ENCODE measurements at regions not wholly inside any gene's neighbourhood (a gene's known extent, or its start where the extent isn't known, plus 50 kb on each side); places are given as distances from the start of the nearest gene placed in this dataset.
A peak's percentile ranks its signal among the peaks of the same experiment; 100 is the strongest.

DNA sequence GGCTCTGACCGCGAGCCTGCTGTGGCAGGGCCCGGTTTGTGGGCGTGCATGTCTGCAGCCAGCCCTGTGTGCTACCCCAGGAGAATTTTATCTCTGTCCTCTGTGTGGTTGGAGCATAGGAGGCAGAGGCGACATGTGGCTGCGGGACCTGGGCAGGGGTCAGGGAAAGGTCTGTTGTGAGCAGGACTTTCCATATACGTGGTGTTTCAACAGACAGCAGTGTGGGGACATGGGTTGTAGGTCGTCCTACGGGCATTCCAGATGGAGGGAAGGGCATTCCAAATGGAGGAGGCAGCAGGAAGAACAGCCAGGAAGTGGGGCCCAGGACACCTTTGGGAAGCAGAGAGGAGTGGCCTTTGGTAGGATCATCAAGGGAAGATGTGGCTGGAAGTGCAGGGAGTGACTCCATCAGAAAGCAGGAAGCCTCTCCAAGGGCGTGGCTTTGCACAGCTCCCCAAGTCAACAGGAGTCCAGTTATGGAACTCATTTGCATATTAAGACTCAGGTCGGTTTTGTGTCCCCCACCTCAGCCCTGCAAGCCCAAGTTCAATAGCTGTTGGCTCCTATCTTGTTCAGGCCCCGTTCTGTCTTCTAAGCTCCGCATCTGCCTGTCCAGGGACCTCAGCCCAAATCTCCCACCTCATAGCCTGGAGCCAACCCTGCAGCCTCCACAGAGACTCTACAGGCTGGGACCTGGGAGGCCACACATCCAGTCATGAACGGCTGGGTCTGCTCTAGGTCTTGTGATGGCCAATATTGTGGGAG, 309.1 kb downstream of the MATN1 start:
- Histone ChIP-seq H3K4me3 (no peak overlapping the region), H3K27me3 (no peaks in the 10 kb centered on the region), H3K36me3 (no peaks in the 10 kb centered on the region), H3K9me3 (no peaks in the 10 kb centered on the region), H3K27ac (no peak overlapping the region), H3K4me1 (no peaks in the 10 kb centered on the region)
- TF ChIP-seq POLR2AphosphoS5 (IDR thresholded peaks at IDR 0.05) (no peak), POLR2A (IDR thresholded peaks at IDR 0.05) (no peak)
- TF ChIP-seq, protein P1, sequence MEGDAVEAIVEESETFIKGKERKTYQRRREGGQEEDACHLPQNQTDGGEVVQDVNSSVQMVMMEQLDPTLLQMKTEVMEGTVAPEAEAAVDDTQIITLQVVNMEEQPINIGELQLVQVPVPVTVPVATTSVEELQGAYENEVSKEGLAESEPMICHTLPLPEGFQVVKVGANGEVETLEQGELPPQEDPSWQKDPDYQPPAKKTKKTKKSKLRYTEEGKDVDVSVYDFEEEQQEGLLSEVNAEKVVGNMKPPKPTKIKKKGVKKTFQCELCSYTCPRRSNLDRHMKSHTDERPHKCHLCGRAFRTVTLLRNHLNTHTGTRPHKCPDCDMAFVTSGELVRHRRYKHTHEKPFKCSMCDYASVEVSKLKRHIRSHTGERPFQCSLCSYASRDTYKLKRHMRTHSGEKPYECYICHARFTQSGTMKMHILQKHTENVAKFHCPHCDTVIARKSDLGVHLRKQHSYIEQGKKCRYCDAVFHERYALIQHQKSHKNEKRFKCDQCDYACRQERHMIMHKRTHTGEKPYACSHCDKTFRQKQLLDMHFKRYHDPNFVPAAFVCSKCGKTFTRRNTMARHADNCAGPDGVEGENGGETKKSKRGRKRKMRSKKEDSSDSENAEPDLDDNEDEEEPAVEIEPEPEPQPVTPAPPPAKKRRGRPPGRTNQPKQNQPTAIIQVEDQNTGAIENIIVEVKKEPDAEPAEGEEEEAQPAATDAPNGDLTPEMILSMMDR (IDR thresholded peaks at IDR 0.05): no peak
- peak in 1 of 2 donors; percentile 15 for DNase-seq (ENCODE audit: low spot score in 2 of 2)
- intact Hi-C loops (cut with DNase I; ENCODE audit: low total_unique reads): no loop called here

DNA sequence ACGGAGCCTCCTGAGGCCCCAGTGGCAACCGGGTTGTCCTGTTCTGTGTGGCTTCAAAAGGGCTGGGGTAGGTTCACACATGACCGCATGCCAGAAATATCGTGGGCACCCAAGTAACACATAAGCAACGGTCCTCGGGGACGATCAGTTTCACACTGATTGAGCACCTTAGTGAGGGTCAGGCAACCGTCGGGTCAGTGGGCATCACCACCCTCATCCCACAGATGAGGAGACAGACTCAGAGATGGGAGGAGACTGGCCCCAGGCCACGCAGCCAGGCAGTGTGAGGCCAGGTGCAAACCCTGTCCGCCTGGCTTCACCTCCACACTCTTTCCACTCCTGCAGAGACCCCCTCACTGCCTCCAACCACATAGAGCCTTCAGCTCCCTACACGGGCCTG, 309.8 kb downstream of the MATN1 start:
- DNase-seq (ENCODE audit: low spot score in 2 of 2): peak in 1 of 2 donors; percentile 45
- Histone ChIP-seq H3K36me3 (no peaks in the 10 kb centered on the region), H3K9me3 (no peaks in the 10 kb centered on the region), H3K4me3 (no peak overlapping the region), H3K27me3 (no peaks in the 10 kb centered on the region), H3K4me1 (no peaks in the 10 kb centered on the region), H3K27ac (no peak overlapping the region)
- intact Hi-C loops (cut with DNase I; ENCODE audit: low total_unique reads): no loop called here
- no peak for TF ChIP-seq POLR2A (IDR thresholded peaks at IDR 0.05)
- TF ChIP-seq POLR2AphosphoS5 (IDR thresholded peaks at IDR 0.05): no peak
- TF ChIP-seq, protein P1 (IDR thresholded peaks at IDR 0.05): no peak

DNA sequence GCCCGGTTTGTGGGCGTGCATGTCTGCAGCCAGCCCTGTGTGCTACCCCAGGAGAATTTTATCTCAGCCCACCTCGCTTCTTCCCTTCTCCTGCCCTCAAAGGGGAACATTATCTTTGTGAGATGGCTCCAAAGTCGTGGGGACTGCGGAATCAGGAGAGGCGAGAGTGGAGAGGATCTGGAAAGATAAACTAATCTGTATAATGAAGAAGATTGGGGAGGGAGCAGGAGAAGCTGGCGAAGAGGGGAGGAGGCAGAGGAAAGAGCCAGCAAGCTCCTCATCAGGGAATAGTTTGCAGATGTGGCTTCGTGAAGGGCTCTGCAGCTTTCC, 310.3 kb downstream of the MATN1 start:
- peak in 1 of 2 donors; percentile 15 for DNase-seq (ENCODE audit: low spot score in 2 of 2)
- no peaks in the 10 kb centered on the region for H3K27me3 ChIP-seq
- no peaks in the 10 kb centered on the region for H3K9me3 ChIP-seq
- H3K4me1 ChIP-seq: no peaks in the 10 kb centered on the region
- no peak overlapping the region for H3K27ac ChIP-seq
- intact Hi-C loops (cut with DNase I; ENCODE audit: low total_unique reads): no loop called here
- no peak overlapping the region for H3K4me3 ChIP-seq
- TF ChIP-seq, protein P1 (IDR thresholded peaks at IDR 0.05): no peak
- TF ChIP-seq POLR2AphosphoS5 (IDR thresholded peaks at IDR 0.05) (no peak), POLR2A (IDR thresholded peaks at IDR 0.05) (no peak)
- H3K36me3 ChIP-seq: no peaks in the 10 kb centered on the region

DNA sequence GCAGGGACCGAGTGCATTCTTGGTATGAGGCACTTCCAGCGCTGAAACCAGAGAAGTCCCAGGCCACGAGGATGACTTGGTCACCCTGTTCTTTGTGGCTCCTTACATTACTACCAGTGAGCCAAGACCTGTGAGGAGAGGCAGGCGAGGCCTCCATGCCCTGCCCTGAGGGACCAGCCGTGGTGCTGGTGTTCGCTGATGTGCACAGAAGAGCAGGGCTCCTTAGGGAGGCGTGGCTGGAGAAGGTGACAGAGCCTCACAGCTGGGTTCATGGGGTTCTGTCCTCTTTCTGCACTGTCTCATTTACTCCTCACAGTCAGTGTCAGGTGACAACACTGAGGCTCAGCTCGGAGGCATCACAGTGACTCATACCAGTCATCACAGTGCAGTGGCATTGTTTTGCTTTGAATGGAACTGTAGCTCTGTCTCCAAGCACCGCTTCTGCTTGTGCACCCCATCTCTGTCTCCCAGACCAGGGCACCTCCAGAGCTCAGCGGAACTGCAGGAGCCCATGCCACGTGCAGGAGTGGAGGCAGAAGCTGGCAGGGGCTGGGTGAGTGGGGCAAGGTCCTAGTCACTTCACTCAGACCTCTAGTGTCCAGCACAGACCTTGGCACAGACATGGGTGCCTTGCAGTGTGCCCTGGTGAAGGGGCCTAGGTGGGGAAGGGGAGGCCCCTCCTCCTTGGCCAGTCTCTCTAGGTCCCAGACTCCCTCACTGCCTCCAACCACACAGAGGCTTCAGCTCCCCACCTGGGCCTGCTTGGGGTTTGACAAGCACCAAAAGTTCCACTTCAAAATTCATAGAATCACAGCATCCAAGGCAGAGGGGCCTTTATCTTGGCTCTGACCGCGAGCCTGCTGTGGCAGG, 310.9 kb downstream of the MATN1 start:
- DNase-seq (ENCODE audit: low spot score in 2 of 2): peak in 1 of 2 donors; percentile 50
- H3K4me1 ChIP-seq: no peaks in the 10 kb centered on the region
- H3K36me3 ChIP-seq: no peaks in the 10 kb centered on the region
- H3K4me3 ChIP-seq: no peak overlapping the region
- no peak overlapping the region for H3K27ac ChIP-seq
- H3K9me3 ChIP-seq: no peaks in the 10 kb centered on the region
- TF ChIP-seq, protein P1 (IDR thresholded peaks at IDR 0.05): no peak
- no peaks in the 10 kb centered on the region for H3K27me3 ChIP-seq
- intact Hi-C loops (cut with DNase I; ENCODE audit: low total_unique reads): no loop called here

DNA sequence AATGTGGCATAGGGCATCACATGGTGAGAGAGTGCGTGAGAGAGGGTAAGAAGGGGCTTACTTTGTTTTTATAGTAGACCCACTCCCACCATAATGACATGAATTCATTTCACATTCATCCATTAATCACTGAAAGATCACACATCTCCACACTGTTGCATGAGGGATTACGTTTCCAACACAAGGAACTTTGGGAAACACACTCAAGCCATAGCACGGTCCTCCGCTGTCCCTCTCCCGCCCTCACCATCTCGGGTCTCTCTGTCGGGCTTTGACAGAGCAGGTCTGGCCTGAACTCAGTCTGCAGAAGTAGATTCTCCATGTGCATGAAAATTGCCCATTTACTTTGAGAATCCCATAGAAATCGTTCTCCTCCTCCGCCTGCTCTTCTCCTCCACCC, 312.2 kb downstream of the MATN1 start:
- peak in 1 of 2 donors; percentile 25 for DNase-seq (ENCODE audit: low spot score in 2 of 2)
- intact Hi-C loops (cut with DNase I; ENCODE audit: low total_unique reads): no loop called here
- Histone ChIP-seq H3K4me3 (no peak overlapping the region), H3K27me3 (no peaks in the 10 kb centered on the region), H3K27ac (no peak overlapping the region), H3K36me3 (no peaks in the 10 kb centered on the region), H3K4me1 (no peaks in the 10 kb centered on the region), H3K9me3 (no peaks in the 10 kb centered on the region)
- TF ChIP-seq POLR2AphosphoS5 (IDR thresholded peaks at IDR 0.05) (no peak), POLR2A (IDR thresholded peaks at IDR 0.05) (no peak)
- TF ChIP-seq, protein P1 (IDR thresholded peaks at IDR 0.05): no peak
